Loucy (cell line): ENCODE measurements at regions not wholly inside any gene's neighbourhood (a gene's known extent, or its start where the extent isn't known, plus 50 kb on each side); places are given as distances from the start of the nearest gene placed in this dataset.

ENCODE experiments used
- EZH2phosphoT487 ChIP-seq: fragments of 200-600 bp; IDR thresholded peaks from 2 replicates; pipeline ENCODE4 v1.6.1; 2018; ENCODE audit warnings: antibody characterized with exemption, mild to moderate bottlenecking, moderate library complexity, borderline replicate concordance
- TF ChIP-seq, protein P1 (sequence below): fragments of 200-600 bp; sonication (generic); conservative IDR thresholded peaks from 2 replicates; pipeline ENCODE4 v1.5.1; 2014; ENCODE audit warnings: mild to moderate bottlenecking, antibody characterized with exemption, low read length

DNA sequence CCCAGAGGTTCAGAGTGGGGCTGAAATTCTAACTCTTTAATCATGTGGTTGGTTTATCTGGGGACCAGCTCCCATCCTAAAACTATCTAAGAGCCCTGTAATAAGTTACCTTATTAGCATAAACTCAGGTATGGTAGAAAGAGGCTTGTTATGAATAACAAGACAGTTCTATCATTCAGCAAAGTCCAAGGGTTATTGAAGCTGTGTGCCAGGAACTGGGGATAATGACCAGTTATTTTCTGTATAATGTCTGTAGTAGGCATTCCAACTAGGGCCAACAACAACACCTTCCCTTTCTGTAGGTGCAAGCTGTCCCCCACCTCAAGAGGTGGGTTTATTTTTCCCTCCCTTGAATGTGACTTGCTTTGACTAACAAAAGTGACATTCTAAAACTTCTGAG, 170.1 kb downstream of the CD83 start:
- TF ChIP-seq, protein P1, sequence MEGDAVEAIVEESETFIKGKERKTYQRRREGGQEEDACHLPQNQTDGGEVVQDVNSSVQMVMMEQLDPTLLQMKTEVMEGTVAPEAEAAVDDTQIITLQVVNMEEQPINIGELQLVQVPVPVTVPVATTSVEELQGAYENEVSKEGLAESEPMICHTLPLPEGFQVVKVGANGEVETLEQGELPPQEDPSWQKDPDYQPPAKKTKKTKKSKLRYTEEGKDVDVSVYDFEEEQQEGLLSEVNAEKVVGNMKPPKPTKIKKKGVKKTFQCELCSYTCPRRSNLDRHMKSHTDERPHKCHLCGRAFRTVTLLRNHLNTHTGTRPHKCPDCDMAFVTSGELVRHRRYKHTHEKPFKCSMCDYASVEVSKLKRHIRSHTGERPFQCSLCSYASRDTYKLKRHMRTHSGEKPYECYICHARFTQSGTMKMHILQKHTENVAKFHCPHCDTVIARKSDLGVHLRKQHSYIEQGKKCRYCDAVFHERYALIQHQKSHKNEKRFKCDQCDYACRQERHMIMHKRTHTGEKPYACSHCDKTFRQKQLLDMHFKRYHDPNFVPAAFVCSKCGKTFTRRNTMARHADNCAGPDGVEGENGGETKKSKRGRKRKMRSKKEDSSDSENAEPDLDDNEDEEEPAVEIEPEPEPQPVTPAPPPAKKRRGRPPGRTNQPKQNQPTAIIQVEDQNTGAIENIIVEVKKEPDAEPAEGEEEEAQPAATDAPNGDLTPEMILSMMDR: no peak
- no peak for TF ChIP-seq EZH2phosphoT487
